Lung (tissue), 11 donors: ENCODE measurements at regions not wholly inside any gene's neighbourhood (a gene's known extent, or its start where the extent isn't known, plus 50 kb on each side); places are given as distances from the start of the nearest gene placed in this dataset.
"Not testable (repeated sequence)": the region's sequence is repeated elsewhere in the genome, so short reads cannot be mapped to it uniquely, and the experiment has no call there.

ENCODE experiments used
- ATAC-seq: fragments of 200-7000 bp; cut with Tn5 transposase; one replicate; pipeline ENCODE4 v1.9.1; 2020; ENCODE audit warnings: moderate number of reproducible peaks; ENCODE audit not compliant: insufficient read depth, low FRiP score
- DNase-seq, 3 donors: peaks; one replicate each; pipeline ENCODE4 v3.0.0-alpha.2; 2013 to 2017
- H3K27ac ChIP-seq, 2 donors: one replicate each; pipeline ENCODE4 v1.5.1; 2013; ENCODE audit warnings: mild to moderate bottlenecking in 2 of 2, moderate library complexity in 2 of 2, control low read depth in 1 of 2, inconsistent platforms in 1 of 2, low read depth in 1 of 2, low read length in 1 of 2
- H3K27me3 ChIP-seq, 3 donors: one replicate each; pipeline ENCODE4 v1.5.1; 2013; ENCODE audit warnings: low read length in 2 of 3; ENCODE audit not compliant: control insufficient read depth in 3 of 3, insufficient read depth in 3 of 3
- H3K36me3 ChIP-seq, 4 donors: one replicate each; pipeline ENCODE4 v1.5.1; 2013; ENCODE audit warnings: low read length in 4 of 4, mild to moderate bottlenecking in 1 of 4, moderate library complexity in 1 of 4; ENCODE audit not compliant: control insufficient read depth in 4 of 4, insufficient read depth in 4 of 4
- H3K4me1 ChIP-seq, 5 donors: one replicate each; pipeline ENCODE4 v1.5.1; 2013; ENCODE audit warnings: low read length in 5 of 5, mild to moderate bottlenecking in 2 of 5, moderate library complexity in 1 of 5; ENCODE audit not compliant: control insufficient read depth in 5 of 5, insufficient read depth in 5 of 5
- H3K4me3 ChIP-seq: one replicate; pipeline ENCODE4 v1.5.1; 2013; ENCODE audit warnings: mild to moderate bottlenecking, control low read depth, moderate library complexity
- H3K9ac ChIP-seq, 2 donors: one replicate each; pipeline ENCODE4 v1.5.1; 2013; ENCODE audit warnings: low read length in 2 of 2, control low read depth in 1 of 2; ENCODE audit not compliant: insufficient read depth in 1 of 2
- H3K9me3 ChIP-seq, 4 donors: one replicate each; pipeline ENCODE4 v1.5.1; 2013; ENCODE audit warnings: low read length in 3 of 4, mild to moderate bottlenecking in 1 of 4, moderate library complexity in 1 of 4; ENCODE audit not compliant: control insufficient read depth in 4 of 4, insufficient read depth in 3 of 4
- WGBS, 2 donors: extraction: QIAGEN DNeasy Blood & Tissue Kit; methylation state at CpG; one replicate each; pipeline ENCODE4 v1.1.7; 2013; 5-methylcytosine and 5-hydroxymethylcytosine counted together
- TF ChIP-seq, protein P1 (sequence below): IDR thresholded peaks from 2 replicates; pipeline ENCODE4 v1.5.1; 2012; ENCODE audit warnings: mild to moderate bottlenecking; ENCODE audit errors: control extremely low read depth, extremely low read depth
- donor health status: control.
- donor health status: control.
- donor health status: Bipolar disorder and iron deficiency.
- donor health status: healthy.
- donor health status: DM: yes; HTN: yes; CAD: no.

- TF ChIP-seq, protein P1, sequence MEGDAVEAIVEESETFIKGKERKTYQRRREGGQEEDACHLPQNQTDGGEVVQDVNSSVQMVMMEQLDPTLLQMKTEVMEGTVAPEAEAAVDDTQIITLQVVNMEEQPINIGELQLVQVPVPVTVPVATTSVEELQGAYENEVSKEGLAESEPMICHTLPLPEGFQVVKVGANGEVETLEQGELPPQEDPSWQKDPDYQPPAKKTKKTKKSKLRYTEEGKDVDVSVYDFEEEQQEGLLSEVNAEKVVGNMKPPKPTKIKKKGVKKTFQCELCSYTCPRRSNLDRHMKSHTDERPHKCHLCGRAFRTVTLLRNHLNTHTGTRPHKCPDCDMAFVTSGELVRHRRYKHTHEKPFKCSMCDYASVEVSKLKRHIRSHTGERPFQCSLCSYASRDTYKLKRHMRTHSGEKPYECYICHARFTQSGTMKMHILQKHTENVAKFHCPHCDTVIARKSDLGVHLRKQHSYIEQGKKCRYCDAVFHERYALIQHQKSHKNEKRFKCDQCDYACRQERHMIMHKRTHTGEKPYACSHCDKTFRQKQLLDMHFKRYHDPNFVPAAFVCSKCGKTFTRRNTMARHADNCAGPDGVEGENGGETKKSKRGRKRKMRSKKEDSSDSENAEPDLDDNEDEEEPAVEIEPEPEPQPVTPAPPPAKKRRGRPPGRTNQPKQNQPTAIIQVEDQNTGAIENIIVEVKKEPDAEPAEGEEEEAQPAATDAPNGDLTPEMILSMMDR = no peak
- 72 to 78% methylated on average over 2 of the region's 2 CpGs for WGBS, 2 donors
Measured at GRCh38 chr13:58706421-58706820, 1074.9 kb downstream of the PCDH17 start.

DNA sequence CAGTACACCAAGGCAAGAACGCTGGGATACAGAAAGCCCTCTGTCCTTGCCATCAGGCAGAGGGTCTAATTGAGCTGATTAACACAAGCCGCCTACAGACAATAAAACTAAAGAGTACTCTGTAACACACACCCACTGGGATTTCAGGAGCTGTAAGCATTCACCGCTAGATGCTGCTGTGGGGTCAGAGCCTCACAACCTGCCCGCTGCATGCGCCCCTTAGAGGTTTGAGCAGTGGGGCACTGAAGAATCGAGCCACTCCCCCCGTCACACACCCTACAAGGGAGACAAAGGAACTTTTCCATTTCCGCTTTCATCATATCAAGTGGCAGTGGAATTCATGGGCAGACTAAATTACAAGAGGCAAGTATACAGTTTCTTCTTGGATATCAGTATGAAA, 1080.6 kb downstream of the PCDH17 start:
- H3K9ac ChIP-seq = no peak overlapping the region
- H3K27ac ChIP-seq = no peak overlapping the region
- 88 to 89% methylated on average over 8 of the region's 8 CpGs for WGBS, 2 donors
- no peaks in the 10 kb centered on the region for H3K27me3 ChIP-seq
- H3K9me3 ChIP-seq = peaks cover 0 to 2% (median 0%) of the 10 kb centered on the region in 4 donors
- DNase-seq = no peak
- H3K36me3 ChIP-seq = no peaks in the 10 kb centered on the region
- H3K4me3 ChIP-seq = no peak overlapping the region
- TF ChIP-seq, protein P1 = no peak
- no peaks in the 10 kb centered on the region for H3K4me1 ChIP-seq
- ATAC-seq = no peak

More at GRCh38 chr13:58706421-58706820, 1074.9 kb downstream of the PCDH17 start:
- H3K9me3 ChIP-seq = peaks cover 0 to 2% (median 0%) of the 10 kb centered on the region in 4 donors
- no peak for ATAC-seq
- no peak overlapping the region for H3K4me3 ChIP-seq
- H3K27ac ChIP-seq = no peak overlapping the region
- no peaks in the 10 kb centered on the region for H3K27me3 ChIP-seq
- H3K36me3 ChIP-seq = no peaks in the 10 kb centered on the region
- H3K9ac ChIP-seq = no peak overlapping the region
- no peaks in the 10 kb centered on the region for H3K4me1 ChIP-seq
- DNase-seq = no peak

DNA sequence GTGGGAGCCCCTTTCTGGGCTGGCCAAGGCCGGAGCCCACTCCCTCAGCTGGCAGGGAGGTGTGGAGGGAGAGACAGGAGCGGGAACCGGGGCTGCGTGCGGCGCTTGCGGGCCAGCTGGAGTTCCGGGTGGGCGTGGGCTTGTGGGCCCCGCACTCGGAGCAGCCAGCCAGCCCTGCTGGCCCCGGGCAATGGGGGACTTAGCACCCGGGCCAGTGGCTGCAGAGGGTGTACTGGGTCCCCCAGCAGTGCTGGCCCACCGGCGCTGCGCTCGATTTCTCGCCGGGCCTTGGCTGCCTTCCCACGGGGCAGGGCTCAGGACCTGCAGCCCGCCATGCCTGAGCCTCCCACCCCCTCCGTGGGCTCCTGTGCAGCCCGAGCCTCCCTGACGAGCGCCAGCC, 1082.5 kb downstream of the PCDH17 start:
- H3K27ac ChIP-seq, DNase-seq, H3K27me3 ChIP-seq, H3K36me3 ChIP-seq, H3K4me1 ChIP-seq, ATAC-seq, H3K9me3 ChIP-seq, H3K9ac ChIP-seq, H3K4me3 ChIP-seq: not testable (repeated sequence)
- 96% methylated on average over 13 to 25 of the region's 25 CpGs for WGBS, 2 donors

DNA sequence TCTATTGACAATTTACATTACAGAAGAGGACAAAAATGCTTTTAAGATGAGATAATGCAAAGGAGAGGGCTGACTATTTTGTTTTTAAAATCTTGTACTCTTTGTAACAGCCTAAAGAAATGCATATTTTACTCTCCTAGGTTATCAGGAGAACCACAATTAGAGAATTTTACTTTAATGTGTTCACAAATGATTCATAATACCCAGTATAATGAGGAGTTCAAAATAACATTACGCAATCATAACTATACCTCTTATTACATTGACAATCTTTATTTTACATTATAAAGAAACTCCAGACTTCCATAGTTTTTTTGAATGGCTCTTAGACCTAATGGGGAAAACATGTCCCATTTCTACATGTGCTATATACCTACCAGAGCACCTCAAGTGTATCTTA, 1089.7 kb downstream of the PCDH17 start:
- Histone ChIP-seq H3K4me1 (peaks cover 0 to 3% (median 0%) of the 10 kb centered on the region in 5 donors), H3K9ac (no peak overlapping the region), H3K36me3 (no peaks in the 10 kb centered on the region), H3K9me3 (no peaks in the 10 kb centered on the region), H3K4me3 (no peak overlapping the region), H3K27me3 (no peaks in the 10 kb centered on the region), H3K27ac (no peak overlapping the region)
- TF ChIP-seq, protein P1 = no peak
- 92 to 93% methylated on average over 1 of the region's 1 CpG for whole genome bisulfite sequencing, 2 donors
- DNase-seq (peak in 1 of 3 donors; percentile 6), ATAC-seq (no peak)
